Activated naive CD8-positive, alpha-beta T cell (primary cell): ENCODE measurements at regions not wholly inside any gene's neighbourhood (a gene's known extent, or its start where the extent isn't known, plus 50 kb on each side); places are given as distances from the start of the nearest gene placed in this dataset.
"Not testable (repeated sequence)": the region's sequence is repeated elsewhere in the genome, so short reads cannot be mapped to it uniquely, and the experiment has no call there.

Experiments
- H3K27ac Mint-ChIP-seq: one replicate; pipeline ENCODE4 v1.8.0; 2021; ENCODE audit warnings: mixed read lengths
- H3K27me3 Mint-ChIP-seq: one replicate; pipeline ENCODE4 v1.8.0; 2021; ENCODE audit warnings: mixed read lengths
- H3K36me3 Mint-ChIP-seq: one replicate; pipeline ENCODE4 v1.8.0; 2021; ENCODE audit warnings: mixed read lengths
- H3K4me1 Mint-ChIP-seq: one replicate; pipeline ENCODE4 v1.8.0; 2021; ENCODE audit warnings: low read depth, mixed read lengths
- H3K4me3 Mint-ChIP-seq: one replicate; pipeline ENCODE4 v1.8.0; 2021; ENCODE audit warnings: mild to moderate bottlenecking, mixed read lengths
- H3K9me3 Mint-ChIP-seq: one replicate; pipeline ENCODE4 v1.8.0; 2021; ENCODE audit warnings: low read depth, mixed read lengths

DNA sequence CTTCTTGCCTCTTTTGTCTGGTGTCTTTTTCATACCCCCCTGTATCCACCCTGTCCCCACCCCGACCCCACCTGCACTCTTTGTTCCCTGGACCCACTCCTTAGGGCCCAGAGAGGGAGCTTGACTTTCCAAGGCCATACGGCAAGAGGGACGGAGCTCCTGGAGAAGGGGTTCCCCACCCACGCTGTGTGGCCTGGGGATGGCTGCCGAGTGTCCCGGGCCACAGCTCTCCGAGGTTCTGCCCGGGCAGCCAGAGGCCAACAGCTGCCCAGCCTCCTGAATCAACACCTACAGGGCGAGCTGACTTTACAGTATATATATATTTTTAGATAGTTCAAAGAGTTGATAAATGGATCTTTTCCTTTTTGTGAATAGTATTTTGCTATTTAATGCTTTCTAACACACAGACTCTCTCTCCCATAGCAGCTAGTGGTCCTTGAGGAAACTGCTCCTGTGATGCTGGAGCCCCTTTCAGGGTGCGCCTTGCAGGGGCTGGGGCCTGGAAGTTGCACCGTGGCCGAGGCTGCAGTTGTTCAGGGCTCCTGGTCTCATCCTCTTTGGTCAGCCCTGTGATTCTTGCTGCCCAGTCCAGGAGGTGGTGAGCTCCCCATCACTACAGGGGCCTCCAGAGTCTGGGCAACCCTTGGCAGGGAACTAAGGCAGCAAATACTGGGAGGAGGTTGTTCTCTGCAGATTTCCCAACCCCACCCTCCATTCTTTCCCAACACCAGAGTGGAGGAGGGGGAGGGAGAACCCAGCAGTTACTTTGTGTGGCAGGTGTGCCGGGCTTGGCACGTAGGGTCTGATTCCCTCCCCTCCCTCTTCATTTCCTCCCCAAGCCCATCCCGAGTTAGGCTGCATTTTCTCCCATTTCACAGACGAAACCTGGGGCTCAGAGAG, 321.6 kb downstream of the PTPRU start:
- Mint-ChIP-seq H3K9me3 (no peaks in the 10 kb centered on the region), H3K4me1 (peaks cover 3% of the 10 kb centered on the region), H3K36me3 (no peaks in the 10 kb centered on the region), H3K27ac (no peak overlapping the region), H3K4me3 (no peak overlapping the region), H3K27me3 (no peaks in the 10 kb centered on the region)

DNA sequence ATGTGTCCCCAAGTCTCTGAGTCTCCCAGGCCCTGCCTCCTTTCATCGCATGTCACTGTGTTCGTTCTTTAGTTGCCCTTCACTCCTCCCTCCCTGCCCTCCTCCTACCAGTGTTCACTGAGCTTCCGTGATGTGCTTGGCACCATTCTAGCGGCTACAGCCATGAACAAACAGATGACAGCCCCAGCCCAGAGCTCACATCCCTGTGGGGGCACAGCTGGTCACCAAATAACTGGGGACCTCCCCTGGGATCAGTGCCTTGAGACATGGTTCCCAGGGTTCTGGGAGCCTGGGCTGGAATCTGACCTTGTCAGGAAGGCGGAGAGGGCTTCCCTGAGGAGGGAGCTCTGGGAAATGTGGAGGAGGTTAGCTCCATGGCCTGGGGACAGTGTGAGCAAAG, 320.7 kb downstream of the PTPRU start:
- Mint-ChIP-seq H3K4me1 (peaks cover 3% of the 10 kb centered on the region), H3K4me3 (no peak overlapping the region), H3K27ac (no peak overlapping the region), H3K9me3 (no peaks in the 10 kb centered on the region), H3K36me3 (no peaks in the 10 kb centered on the region), H3K27me3 (no peaks in the 10 kb centered on the region)

DNA sequence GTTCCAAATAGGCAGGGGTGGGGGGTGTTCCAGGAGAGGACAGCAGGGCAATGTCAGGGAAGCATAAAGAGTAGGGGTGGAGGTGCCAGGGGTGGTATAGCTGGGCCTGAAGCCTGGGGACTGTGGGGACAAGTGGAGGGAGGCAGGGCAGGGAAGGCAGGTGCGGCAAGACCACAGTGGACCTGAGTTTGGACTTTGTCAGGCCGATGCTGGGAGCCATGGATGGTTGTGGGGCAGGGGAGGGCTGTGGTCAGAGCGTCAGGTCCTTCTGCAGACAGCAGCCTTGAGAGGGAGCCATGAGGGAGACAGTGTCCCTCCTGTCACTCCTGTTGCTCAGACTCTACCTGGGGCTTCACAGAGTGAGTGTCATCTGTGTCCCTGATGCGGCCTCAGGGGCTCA, 320.3 kb downstream of the PTPRU start:
- no peak overlapping the region for H3K4me3 Mint-ChIP-seq

DNA sequence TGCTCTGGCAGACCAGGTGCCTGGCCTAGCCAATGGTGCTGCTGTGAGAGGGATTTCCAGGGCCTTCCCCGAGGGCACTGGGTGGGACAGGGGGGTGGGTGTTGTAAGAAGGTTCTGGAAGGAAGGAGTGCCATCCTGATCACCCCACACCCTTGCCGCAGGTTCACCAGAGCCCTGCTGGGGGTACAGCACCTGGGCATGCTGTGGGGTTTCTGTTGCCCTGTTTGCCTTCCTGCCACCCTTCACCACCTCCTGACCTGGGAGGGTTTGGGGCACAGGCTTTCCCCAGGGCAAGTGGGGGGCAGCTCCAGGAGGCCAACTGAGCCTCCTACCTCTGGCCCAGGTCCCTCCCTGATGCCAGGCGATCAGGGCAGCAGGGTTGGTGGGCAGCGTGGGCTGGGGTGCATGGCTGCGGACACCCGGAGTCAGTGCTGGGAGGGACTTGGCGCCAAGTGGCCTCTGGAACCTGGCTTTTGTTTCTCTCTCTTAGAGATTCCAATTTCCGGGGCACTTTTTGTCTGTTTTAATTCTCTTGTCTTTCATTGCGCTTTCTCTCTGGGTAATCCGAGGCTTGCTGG, 318.8 kb downstream of the PTPRU start:
- Mint-ChIP-seq H3K4me3 (no peak overlapping the region), H3K36me3 (no peaks in the 10 kb centered on the region), H3K27me3 (no peaks in the 10 kb centered on the region), H3K4me1 (peaks cover 3% of the 10 kb centered on the region), H3K27ac (no peak overlapping the region), H3K9me3 (no peaks in the 10 kb centered on the region)

More for the DNA sequence above, 320.3 kb downstream of the PTPRU start:
- Mint-ChIP-seq H3K9me3 (no peaks in the 10 kb centered on the region), H3K36me3 (no peaks in the 10 kb centered on the region), H3K27me3 (no peaks in the 10 kb centered on the region), H3K27ac (no peak overlapping the region), H3K4me1 (peaks cover 3% of the 10 kb centered on the region)

DNA sequence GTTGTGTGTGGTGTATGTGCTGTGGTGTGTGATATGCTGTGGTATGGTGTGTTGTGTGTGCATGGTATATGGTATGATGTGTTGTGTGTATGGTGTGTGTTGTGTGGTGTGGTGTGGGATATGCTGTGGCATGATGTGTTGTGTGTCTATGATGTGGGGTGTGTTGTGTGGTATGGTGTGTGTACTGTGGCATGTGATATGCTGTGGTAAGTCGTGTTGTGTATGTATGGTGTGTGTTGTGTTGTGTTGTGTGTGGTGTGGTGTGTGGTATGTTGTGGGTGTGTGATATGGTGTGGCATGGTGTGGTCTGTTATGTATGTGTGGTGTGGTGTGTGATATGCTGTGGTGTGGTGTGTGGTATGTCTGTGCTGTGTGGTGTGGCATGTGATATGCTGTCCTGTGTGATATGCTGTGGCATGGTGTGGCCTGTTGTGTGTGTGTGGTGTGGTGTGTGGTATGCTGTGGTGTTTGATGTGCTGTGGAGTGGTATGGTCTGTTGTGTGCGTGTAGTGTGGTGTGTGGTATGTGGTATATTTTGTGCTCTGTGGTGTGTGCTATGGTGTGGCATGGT, 318.0 kb downstream of the PTPRU start:
- peaks cover 3% of the 10 kb centered on the region for H3K4me1 Mint-ChIP-seq

DNA sequence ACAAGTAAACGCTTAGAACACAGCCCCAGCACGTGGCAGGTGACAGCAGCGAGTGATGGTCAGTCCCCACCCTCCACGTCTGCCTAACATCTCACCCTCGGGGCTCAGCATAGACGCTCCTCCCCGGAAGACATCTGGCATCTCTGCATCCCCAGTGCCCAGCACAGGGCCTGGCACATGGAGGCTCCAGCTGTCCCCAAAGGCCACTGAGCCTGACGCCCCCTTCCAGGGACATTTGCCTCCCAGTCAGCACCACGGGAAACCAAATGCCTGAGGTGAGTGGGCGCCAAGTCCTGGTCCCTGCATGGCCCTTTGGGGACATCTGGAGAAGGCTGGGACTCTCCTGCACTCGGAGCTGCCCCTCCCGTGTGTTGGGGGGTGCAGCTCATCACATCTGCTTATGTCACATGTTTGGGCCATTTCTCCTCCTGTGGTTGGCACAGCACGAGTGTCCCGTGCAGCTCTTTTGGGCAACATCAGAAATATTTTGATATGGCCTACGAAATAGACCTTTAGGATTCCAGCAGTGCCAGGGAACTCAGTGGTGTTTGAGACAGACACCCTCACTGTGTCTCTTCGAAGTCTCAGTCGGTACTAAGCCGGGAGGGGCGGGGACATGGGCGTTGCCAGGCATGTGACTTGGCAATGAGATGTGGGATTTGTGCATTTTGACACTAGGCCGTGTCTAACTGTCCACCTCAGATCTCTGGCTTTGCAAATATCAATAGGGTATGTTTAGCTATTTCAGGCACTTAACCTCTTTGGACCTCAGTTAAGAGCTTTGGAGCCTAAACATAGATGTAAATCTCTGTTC, 315.0 kb downstream of the PTPRU start:
- Mint-ChIP-seq H3K27ac (no peak overlapping the region), H3K4me1 (peaks cover 3% of the 10 kb centered on the region), H3K36me3 (no peaks in the 10 kb centered on the region), H3K9me3 (no peaks in the 10 kb centered on the region), H3K4me3 (no peak overlapping the region), H3K27me3 (no peaks in the 10 kb centered on the region)

More for the DNA sequence above, 318.0 kb downstream of the PTPRU start:
- H3K27me3 Mint-ChIP-seq, result no peaks in the 10 kb centered on the region
- no peaks in the 10 kb centered on the region for H3K36me3 Mint-ChIP-seq
- H3K27ac Mint-ChIP-seq, result no peak overlapping the region
- H3K4me3 Mint-ChIP-seq, result no peak overlapping the region
- H3K9me3 Mint-ChIP-seq, result no peaks in the 10 kb centered on the region

DNA sequence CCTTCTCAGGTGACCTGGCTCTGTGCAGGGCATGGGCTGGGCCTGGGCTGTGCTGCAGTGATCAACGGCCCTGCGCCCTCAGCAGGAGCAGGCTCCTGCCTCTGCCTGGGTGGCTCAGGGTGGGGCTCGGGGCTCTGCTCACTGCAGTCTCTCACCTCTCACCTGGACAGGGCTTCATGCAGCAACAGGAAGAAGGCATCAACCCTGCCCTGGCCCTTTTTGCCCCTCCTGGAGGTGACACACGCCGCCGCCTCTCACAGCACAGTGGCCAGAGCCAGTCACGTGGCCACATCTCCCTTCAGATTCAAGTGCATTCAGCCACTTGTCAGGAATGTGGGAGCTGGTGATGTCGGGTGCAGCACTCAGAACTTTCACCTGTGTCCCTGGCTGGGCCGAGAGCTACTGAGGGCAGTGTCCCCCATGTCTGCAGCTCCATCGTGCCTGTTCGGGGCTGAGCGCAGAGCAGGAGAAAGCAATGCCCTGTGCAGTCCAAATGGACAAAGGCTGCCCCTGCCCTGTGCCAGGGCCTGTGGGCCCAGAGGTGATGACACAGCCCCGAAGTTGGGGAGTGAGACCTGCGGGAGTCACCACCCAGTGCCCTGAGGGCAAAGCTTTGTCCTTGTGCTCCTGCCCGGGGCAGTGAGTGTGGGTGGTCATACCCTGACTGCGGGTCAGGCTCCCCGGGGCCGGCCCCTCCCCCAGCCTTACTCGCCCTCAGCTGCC, 314.0 kb downstream of the PTPRU start:
- Mint-ChIP-seq H3K4me1 (no peaks in the 10 kb centered on the region), H3K9me3 (no peaks in the 10 kb centered on the region), H3K36me3 (no peaks in the 10 kb centered on the region), H3K4me3 (no peak overlapping the region), H3K27me3 (no peaks in the 10 kb centered on the region), H3K27ac (no peak overlapping the region)

DNA sequence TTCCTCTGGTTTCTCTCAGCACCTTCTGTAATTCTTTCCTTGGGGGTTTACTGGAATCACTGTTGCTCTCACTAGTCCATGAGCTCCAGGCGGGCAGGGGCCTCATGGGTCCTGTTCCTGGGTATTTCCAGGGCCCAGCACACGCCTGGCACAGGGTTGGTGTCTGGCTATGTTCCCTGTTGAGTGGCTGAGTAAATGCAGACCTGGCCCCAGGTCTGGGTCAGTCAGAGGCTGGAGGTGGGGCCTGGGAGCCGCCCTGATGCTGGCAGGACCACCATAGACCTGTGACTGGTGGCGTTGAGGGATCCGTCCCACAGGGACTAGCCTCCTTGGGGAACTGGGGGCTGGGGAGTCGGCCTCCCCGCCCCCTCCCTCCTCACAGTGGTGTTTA, 313.4 kb downstream of the PTPRU start:
- not testable (repeated sequence) for H3K27ac Mint-ChIP-seq, H3K4me3 Mint-ChIP-seq, H3K9me3 Mint-ChIP-seq, H3K36me3 Mint-ChIP-seq, H3K4me1 Mint-ChIP-seq, H3K27me3 Mint-ChIP-seq

DNA sequence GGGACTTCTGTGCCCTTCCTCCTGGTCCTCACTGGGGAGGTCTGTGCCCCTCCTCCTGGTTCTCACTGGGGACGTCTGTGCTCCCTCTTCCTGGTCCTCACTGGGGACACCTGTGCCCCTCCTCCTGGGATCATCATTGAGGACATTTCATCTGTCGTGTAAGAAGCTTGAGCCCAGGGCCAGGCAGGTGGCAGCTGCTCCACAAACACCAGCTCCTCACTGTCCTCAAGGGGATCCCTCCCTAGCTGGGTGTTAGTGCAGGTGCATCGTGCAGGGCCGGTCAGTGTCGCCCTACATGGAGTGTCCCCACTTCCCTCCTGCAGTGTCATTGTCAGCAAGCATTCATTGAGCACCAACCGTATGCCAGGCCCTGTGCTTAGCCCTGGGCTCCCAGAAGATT, 312.7 kb downstream of the PTPRU start:
- Mint-ChIP-seq H3K4me3 (no peak overlapping the region), H3K36me3 (no peaks in the 10 kb centered on the region), H3K27me3 (no peaks in the 10 kb centered on the region), H3K27ac (no peak overlapping the region), H3K4me1 (no peaks in the 10 kb centered on the region), H3K9me3 (no peaks in the 10 kb centered on the region)

DNA sequence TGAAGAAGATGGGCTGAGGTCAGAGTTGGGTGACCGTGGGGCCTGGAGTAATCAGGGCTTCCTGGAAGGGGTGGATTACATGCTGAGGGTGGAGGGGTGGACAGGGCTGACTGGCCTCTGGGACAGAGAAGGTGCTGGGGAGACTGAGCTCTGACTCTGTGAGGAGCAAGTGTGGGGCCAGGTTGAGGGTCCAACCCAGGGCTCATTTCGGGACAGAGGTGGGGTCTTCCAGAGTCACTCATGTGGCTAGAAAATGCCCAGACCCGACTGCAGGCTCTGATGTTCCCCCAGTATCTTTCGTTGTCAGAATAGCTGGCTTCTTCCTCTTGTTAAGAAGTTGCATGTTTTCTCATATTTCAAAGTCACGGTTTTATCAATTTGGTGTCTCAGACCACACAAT, 311.8 kb downstream of the PTPRU start:
- H3K36me3 Mint-ChIP-seq, result no peaks in the 10 kb centered on the region
- H3K4me3 Mint-ChIP-seq, result no peak overlapping the region
- H3K27me3 Mint-ChIP-seq, result no peaks in the 10 kb centered on the region
- H3K27ac Mint-ChIP-seq, result no peak overlapping the region
- no peaks in the 10 kb centered on the region for H3K4me1 Mint-ChIP-seq
- no peaks in the 10 kb centered on the region for H3K9me3 Mint-ChIP-seq

DNA sequence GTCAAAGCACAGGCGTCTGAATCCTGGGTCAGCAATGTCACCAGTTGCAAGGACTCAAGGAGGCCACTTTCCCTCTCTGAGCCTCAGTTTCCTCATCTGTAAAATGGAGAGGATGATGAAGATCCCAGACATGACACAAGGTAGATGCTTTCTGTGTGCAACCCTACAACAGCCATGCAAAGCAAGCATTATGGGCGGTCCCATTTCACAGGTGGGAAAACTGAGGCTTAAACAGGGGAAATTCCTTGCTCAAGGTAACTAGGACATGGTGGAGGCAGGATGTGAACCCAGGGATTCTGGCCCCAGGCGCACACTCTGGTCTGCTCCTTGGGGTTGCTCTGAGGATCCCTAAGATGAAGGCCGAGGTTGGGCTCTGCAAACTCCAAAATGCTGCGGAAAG, 311.0 kb downstream of the PTPRU start:
- no peak overlapping the region for H3K27ac Mint-ChIP-seq
- no peaks in the 10 kb centered on the region for H3K9me3 Mint-ChIP-seq
- H3K4me1 Mint-ChIP-seq, result no peaks in the 10 kb centered on the region
- no peak overlapping the region for H3K4me3 Mint-ChIP-seq
- no peaks in the 10 kb centered on the region for H3K27me3 Mint-ChIP-seq
- no peaks in the 10 kb centered on the region for H3K36me3 Mint-ChIP-seq

DNA sequence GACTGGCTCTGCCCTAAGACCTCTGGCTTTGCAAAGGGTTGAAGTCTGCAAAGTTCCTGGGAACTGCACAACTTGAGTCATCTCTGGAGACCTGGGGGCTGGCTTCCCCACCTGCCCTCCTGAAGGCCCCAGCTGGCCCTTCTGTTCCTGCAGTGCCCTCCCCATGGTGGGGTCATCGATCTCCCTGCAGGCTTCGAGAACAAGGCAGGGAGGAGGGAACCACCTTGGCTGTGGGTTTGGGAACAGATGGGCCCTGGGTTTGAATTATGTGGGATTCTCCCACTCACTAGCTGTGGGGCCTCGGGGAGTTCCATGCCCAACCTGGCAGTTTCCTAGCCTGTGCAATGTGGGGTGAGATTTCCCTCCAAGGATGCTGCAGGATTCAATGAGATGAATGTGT, 310.2 kb downstream of the PTPRU start:
- no peaks in the 10 kb centered on the region for H3K36me3 Mint-ChIP-seq
- no peak overlapping the region for H3K4me3 Mint-ChIP-seq
- H3K9me3 Mint-ChIP-seq, result no peaks in the 10 kb centered on the region
- no peak overlapping the region for H3K27ac Mint-ChIP-seq
- no peaks in the 10 kb centered on the region for H3K27me3 Mint-ChIP-seq
- H3K4me1 Mint-ChIP-seq, result no peaks in the 10 kb centered on the region

DNA sequence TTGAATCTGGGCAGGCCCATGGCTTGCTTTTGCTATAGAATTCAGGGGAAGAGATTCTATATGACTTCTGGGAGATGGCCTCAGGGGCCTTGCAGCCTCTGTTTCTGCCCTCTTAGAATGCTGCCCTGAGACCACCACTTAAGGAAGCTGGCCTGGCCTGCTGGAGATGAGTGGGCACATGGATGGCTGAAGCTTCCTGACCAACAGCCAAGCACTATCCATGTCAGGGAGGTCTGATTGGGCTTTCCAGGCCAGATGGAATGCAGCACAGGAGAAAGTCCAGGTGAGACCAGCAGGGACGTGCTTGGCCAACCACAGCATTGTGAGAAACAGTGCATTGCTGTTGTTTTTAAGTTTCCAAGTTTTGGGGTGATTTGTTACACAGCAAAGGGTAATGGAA, 308.1 kb downstream of the PTPRU start:
- Mint-ChIP-seq H3K36me3 (no peaks in the 10 kb centered on the region), H3K4me1 (no peaks in the 10 kb centered on the region), H3K27ac (no peak overlapping the region), H3K27me3 (no peaks in the 10 kb centered on the region), H3K4me3 (no peak overlapping the region), H3K9me3 (no peaks in the 10 kb centered on the region)

DNA sequence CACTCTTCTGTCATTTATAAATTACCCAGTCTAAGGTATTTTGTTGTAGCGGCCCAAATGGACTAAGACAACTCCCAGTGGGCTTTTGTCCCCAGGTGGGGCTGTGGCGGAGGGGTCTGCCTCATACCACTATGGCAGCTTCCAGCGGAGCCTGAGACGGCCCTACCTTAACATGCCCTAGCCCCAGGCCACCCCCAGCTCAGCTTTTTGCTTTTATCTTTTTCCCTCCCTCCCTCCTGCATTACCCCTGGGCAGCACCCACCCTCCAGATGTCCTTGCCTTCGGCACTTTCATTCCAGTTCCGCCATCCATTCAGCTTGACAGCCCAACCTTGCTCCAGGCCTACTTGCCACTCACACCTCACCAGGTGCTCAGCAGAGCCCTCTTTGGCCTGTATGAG, 307.3 kb downstream of the PTPRU start:
- H3K36me3 Mint-ChIP-seq, result no peaks in the 10 kb centered on the region
- H3K27ac Mint-ChIP-seq, result no peak overlapping the region
- H3K27me3 Mint-ChIP-seq, result no peaks in the 10 kb centered on the region
- no peaks in the 10 kb centered on the region for H3K9me3 Mint-ChIP-seq
- no peak overlapping the region for H3K4me3 Mint-ChIP-seq
- no peaks in the 10 kb centered on the region for H3K4me1 Mint-ChIP-seq
